ENCODE measurements at regions not wholly inside any gene's neighbourhood (a gene's known extent, or its start where the extent isn't known, plus 50 kb on each side); places are given as distances from the start of the nearest gene placed in this dataset.

GRCh38 chr16:85187886-85188285 is 75.6 kb upstream of the CIBAR2 start:
- no peak for DNase-seq (ENCODE audit: low read depth)

GRCh38 chr16:85188822-85189672 is 76.8 kb upstream of the CIBAR2 start:
- DNase-seq (ENCODE audit: low read depth), result no peak

- no peak for DNase-seq (ENCODE audit: low read depth)
Observed at GRCh38 chr16:85190572-85190971, 78.3 kb upstream of the CIBAR2 start.

GRCh38 chr16:85191341-85191965 is 79.2 kb upstream of the CIBAR2 start:
- no peak for DNase-seq (ENCODE audit: low read depth)

- no peak for DNase-seq (ENCODE audit: low read depth)
Observed at GRCh38 chr16:85192238-85193114, 80.2 kb upstream of the CIBAR2 start.

GRCh38 chr16:85193115-85193493 is 80.8 kb upstream of the CIBAR2 start:
- peak; percentile 48 for DNase-seq (ENCODE audit: low read depth)

GRCh38 chr16:85193876-85194275 is 81.6 kb upstream of the CIBAR2 start:
- DNase-seq (ENCODE audit: low read depth), result no peak

GRCh38 chr16:85194307-85195270 is 82.3 kb upstream of the CIBAR2 start:
- no peak for DNase-seq (ENCODE audit: low read depth)

- no peak for DNase-seq (ENCODE audit: low read depth)
Observed at GRCh38 chr16:85195271-85195647, 83.0 kb upstream of the CIBAR2 start.

- DNase-seq (ENCODE audit: low read depth), result no peak
Observed at GRCh38 chr16:85195900-85196772, 83.9 kb upstream of the CIBAR2 start.

- DNase-seq (ENCODE audit: low read depth), result no peak
Observed at GRCh38 chr16:85196976-85197375, 84.7 kb upstream of the CIBAR2 start.

- DNase-seq (ENCODE audit: low read depth), result no peak
Observed at GRCh38 chr16:85197611-85198566, 85.6 kb upstream of the CIBAR2 start.

GRCh38 chr16:85199069-85199725 is 86.9 kb upstream of the CIBAR2 start:
- peak; percentile 67 for DNase-seq (ENCODE audit: low read depth)

- no peak for DNase-seq (ENCODE audit: low read depth)
Observed at GRCh38 chr16:85199880-85200279, 87.6 kb upstream of the CIBAR2 start.

- no peak for DNase-seq (ENCODE audit: low read depth)
Observed at GRCh38 chr16:85200471-85201278, 88.4 kb upstream of the CIBAR2 start.

- no peak for DNase-seq (ENCODE audit: low read depth)
Observed at GRCh38 chr16:85201574-85201973, 89.3 kb upstream of the CIBAR2 start.

GRCh38 chr16:85202051-85202601 is 89.9 kb upstream of the CIBAR2 start:
- DNase-seq (ENCODE audit: low read depth), result no peak
